Cardiac septum (tissue), 1 donor: ENCODE measurements at regions not wholly inside any gene's neighbourhood (a gene's known extent, or its start where the extent isn't known, plus 50 kb on each side); places are given as distances from the start of the nearest gene placed in this dataset.

ENCODE experiments used
- DNase-seq: peaks from one replicate; pipeline ENCODE4 v3.0.0-alpha.2; 2020; ENCODE audit warnings: low spot score
- intact Hi-C: fragments of 100-400 bp; cut with DNase I; formaldehyde crosslinking; loops from one replicate; pipeline ENCODE4 v1.14.0; 2022
- donor health status: DM: no; HTN: no; CAD: no.

DNA sequence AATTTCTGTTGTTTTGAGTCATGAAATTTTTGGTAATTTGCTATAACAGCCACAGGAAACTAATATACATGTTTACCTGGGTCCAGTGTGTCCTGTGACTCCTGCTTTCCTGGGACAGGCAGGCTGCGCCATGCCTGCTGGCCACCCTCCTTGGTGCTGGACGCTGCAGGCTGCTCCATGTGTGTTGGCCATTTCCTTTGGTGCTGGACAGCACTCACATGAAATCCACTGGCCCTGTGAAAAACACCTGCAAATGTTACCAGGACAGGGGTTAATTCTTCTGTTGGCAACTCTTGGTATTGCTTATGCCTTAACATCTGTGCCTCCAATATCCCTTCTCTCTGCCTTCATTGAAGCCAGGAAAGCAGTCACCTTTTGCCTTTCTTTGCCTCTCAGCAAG is 86.9 kb upstream of the ATP10A start:
- no peak for DNase-seq
- intact Hi-C loops: no loop called here

DNA sequence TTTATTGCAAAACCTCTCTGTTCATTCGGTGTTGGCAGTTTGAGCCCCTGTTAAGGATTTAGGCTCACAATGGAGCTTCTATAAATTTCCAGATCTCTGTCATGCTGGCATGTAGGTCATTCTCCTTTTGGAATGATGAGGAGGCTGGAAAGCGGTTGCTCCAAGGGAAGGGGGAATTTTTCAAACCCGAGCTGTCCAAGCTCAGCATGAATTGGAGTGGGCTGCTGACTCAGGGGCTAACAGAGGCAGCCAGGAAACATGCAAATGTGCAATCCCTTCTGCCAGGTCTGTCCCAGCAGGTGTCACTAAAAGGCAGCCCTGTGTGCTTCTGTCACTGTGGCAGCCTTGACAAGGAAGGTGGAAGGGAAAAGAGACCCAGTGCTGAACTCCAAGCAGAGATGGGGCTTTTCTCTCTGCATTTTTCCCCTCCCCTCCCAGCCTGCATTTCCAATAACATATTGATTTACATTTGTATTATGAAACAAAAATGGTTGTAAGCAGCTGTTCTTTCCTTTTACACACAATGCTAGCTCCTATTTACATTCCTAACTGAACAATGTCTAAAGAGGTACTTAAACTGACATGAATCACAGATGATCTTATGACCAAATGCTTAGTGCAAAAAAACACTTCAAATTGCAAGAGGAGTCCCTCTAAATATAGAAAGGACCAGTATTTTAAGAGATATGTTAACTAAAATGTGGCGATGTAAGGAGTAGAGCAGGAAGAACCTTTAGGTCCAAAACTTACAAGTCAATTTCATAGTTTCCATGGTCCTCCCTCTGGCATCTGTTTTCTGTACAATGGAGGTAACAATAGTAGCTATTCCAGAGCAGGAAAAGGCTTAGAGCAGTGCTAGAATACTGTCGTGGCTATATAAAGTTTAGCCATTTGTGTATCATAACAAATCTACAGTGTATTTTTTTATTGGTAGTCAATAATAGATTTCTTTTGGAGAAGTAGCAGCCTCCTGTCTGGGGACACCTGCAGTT is 84.5 kb upstream of the ATP10A start:
- DNase-seq: no peak
- intact Hi-C loops: loop anchor here (10.0 kb wide), 1 partner anchor 917 kb away; the partner anchor contains the start of gene GABRA5

DNA sequence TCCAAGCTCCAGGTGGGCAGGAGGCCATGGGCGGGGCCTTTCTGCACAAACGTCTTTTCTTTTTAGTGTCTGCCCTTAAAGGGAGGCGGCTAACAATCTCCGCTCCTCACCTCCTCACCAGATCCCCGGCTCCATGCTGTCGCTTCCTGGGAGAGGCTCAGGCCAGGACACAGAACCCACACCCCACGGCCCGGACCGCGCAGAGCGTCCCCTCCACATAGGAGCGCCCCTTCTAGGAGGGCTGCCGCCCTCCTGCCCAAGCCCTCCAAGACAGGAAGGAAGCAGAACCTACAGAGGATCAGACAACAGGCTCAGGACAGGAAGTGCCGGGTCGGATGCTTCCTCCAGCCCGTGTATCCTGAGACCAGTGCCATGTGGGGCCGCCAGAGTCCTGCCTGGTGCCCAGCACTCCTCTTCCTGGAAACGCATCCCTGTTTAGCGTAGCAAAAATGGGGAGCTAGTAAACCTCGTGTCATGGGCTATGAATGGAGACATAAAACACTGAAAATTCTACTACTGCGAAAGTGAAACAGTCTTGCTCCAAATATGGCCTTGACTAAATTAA is 83.2 kb upstream of the ATP10A start:
- intact Hi-C loops: loop anchor here (10.0 kb wide), 1 partner anchor 918 kb away; the partner anchor contains the start of gene GABRA5
- DNase-seq: no peak

DNA sequence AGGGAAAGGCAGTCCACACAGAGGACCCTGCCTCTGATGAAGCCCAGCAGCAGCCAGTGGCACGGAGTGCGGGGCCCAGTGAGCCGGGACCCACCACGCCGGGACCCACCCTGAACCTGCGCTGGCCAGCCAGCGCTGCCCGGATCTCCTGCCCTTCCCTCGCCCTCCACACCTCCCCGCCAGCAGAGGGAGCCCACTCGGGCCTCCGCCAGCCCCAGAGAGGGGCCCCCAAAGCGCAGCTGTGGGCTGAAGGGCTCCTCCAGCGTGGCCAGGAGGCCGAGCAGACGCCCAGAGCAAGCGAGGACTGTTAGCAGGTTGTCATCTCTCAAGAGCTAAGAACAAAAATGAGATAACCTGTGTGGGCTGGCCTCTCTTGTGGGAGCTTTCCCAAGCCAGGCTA is 81.3 kb upstream of the ATP10A start:
- DNase-seq: no peak
- intact Hi-C loops: loop anchor here (10.0 kb wide), 1 partner anchor 920 kb away; the partner anchor contains the start of gene GABRA5

DNA sequence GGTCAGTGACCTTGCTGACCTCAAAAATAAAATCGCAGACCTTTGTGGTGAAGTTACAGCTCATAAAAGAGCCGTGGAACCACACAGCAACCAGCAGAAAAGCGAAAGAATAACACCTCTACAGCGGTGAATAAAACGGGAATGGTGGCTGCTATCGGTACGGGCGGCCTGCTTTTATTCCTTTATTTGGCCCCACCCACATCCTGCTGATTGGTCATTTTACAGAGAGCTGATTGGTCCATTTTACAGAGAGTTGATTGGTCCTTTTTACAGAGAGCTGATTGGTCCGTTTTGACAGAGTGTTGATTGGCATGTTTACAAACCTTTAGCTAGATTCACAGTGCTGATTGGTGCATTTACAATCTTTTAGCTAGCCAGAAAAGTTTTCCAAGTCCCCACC is 80.7 kb upstream of the ATP10A start:
- intact Hi-C loops: loop anchor here (10.0 kb wide), 1 partner anchor 921 kb away; the partner anchor contains the start of gene GABRA5
- no peak for DNase-seq

DNA sequence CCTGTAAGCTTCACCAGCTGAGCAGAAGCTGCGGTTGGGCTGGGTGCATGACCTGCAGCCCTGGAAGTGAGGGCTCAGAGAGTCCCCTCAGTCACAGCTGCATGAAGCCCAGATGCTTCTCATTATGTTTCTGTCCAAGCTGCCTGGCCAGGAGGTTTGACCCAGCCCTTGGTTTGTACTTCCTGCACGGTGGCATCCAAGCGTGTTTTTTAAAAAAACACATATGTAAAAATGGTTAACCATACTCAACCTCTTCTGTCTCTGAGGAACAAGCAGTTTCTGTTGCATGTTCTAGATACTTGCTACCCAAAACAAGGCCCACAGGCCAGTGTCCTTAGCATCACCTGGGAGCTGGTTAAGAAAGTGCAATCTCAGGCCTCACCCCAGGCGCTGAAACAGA is 76.0 kb upstream of the ATP10A start:
- intact Hi-C loops: loop anchor here (10.0 kb wide), 2 partner anchors 204 to 244 kb away; no protein-coding TSS in a partner anchor
- no peak for DNase-seq

DNA sequence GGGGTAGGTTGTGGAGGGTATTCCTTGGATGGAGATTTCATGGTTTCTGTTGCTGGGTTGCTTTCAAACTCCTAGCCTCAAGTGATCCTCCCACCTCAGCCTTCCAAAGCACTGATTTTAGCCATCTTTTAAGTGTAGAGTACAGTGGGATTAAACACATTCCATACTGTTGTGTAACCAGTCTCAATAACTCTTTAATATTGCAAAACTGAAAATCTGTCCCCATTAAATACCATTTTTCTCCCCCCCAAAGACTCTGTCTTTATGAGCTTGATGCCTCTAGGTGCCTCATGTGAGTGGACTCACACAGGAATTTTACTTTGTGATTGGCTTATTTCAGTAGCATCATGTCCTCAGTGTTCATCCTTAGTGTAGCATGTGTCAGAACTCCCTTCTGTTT is 74.7 kb upstream of the ATP10A start:
- intact Hi-C loops: loop anchor here (10.0 kb wide), 2 partner anchors 203 to 243 kb away; no protein-coding TSS in a partner anchor
- DNase-seq: no peak

DNA sequence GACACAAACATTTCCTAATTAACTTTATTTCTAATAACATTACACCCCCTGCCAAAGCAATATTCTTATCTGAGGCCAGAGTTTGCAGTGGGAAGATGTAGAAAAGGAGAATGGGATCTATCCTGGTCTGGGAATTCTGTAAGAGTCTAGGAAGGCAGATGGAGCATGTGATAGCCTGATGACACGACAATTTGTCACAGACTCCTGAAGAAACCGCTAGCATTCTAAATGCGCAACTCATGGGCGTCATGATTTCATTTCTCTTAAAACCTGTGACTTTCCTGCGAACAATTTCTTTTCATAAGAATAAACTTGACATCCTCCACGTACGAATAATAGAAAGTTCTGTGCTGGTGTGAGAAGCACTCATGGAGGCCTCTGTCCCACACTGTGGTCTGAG is 72.9 kb upstream of the ATP10A start:
- DNase-seq: no peak
- intact Hi-C loops: loop anchor here (10.0 kb wide), 2 partner anchors 201 to 241 kb away; no protein-coding TSS in a partner anchor

DNA sequence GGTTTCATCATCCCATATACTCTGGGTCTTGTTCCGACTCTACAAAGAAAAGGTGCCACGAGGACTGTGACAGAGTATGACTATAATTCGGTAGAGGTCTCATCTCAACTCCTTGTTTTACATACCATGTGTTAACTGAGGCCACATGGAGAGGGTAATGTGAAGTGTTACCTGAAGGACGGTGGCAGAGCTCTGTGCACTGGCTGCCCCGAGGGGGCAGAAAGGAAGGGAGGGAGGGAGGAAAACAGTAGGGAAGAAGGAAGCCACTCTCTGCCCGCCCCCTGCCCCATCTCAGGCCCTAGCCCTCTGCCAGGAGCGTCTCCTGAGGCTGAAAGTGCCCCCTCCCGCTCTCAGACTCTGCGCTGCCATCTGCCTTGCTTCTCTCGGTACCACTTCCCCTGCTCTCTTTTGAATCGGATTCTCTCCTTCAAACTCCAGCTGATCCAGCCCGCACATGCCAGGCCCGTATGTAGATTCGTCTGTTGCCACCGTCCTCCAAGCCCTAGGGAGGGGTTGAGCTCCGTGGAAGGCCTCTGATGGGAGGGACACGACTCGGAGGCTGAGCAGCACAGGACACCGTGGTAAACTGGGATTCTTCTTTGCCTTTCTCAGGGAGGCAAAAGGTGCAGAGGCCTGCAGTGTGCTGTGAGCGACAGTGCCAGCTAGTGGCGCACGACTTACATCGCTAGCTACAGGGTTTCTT is 70.5 kb upstream of the ATP10A start:
- intact Hi-C loops: loop anchor here (5.0 to 10.0 kb wide), 3 partner anchors 199 to 421 kb away; no protein-coding TSS in a partner anchor
- DNase-seq: peak; percentile 80

DNA sequence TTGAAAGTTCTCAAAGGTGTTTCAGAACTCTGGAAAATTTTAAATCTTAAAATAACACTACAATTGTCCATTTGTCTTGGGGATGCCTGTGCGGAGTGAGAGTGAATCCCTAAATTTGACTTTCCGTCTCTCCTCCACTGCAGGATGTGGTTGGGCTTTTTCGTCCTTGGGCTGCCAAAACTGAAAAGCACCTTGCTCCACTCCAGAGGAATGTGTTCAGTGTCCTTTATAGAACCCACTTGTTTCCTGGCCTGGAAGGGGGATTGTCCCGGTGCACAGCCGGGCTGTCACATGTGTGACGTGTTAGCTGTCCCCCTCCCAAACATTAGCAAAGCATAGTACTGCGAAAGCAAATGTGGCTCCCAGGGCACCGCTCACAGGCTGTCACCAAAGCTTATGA is 69.6 kb upstream of the ATP10A start:
- intact Hi-C loops: loop anchor here (5.0 to 10.0 kb wide), 3 partner anchors 198 to 420 kb away; no protein-coding TSS in a partner anchor

DNA sequence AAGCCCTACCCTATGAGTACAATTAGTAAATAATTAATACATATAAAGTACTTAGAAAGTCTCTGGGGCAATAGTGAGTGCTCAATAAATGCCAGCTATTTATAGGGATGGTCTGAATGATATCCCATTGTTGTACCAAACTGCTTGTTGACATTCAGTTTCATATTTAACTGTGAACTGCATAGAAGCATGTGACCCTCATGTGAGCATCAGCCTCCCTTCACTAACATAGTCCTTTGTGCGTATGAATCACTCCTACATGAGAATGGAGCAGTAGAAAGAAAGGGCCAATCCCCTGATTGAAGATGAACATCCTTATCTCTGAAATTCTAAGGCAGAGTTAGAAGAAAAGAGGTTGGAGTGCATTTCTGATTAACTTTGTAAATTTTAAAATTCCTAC is 68.7 kb upstream of the ATP10A start:
- intact Hi-C loops: loop anchor here (5.0 to 10.0 kb wide), 3 partner anchors 197 to 420 kb away; no protein-coding TSS in a partner anchor
- DNase-seq: no peak

More for the DNA sequence above, 69.6 kb upstream of the ATP10A start:
- no peak for DNase-seq

DNA sequence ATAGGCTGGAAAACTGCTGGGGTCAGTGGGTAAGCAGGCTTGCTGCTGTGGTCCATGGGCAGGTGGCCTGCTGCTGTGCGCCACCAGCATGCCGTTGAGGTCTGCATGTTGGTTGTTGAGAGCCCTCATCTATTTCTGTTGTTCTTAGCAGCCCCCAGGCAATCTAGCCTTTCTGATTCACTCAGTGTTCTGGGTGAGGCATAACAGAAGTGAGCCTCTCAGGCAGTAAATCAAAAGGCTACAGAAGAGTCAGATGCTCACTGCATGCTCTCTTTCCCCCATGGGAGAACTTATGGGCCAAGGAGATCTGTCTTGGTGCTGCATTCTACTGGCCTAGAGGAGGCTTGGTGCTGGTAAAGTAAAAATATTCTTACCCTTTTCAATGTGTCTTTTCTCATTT is 67.8 kb upstream of the ATP10A start:
- intact Hi-C loops: loop anchor here (5.0 to 10.0 kb wide), 3 partner anchors 196 to 419 kb away; no protein-coding TSS in a partner anchor
- DNase-seq: no peak
